ENCODE measurements at regions not wholly inside any gene's neighbourhood (a gene's known extent, or its start where the extent isn't known, plus 50 kb on each side); places are given as distances from the start of the nearest gene placed in this dataset.
A peak's percentile ranks its signal among the peaks of the same experiment; 100 is the strongest.

- H3K36me3 ChIP-seq (replicated peaks; ENCODE audit: control insufficient read depth, insufficient read depth, low read length): no peaks in the 10 kb centered on the region
- no peak overlapping the region for H3K4me3 ChIP-seq (ENCODE audit: insufficient read depth, low read depth, low read length)
- H3K27me3 ChIP-seq (ENCODE audit: control insufficient read depth, insufficient read depth, low read length): no peaks in the 10 kb centered on the region
- DNase-seq: peak; percentile 47
Measured at GRCh38 chr2:5975401-5975800, 283.2 kb downstream of the SOX11 start.

- no peaks in the 10 kb centered on the region for H3K36me3 ChIP-seq (replicated peaks; ENCODE audit: control insufficient read depth, insufficient read depth, low read length)
- H3K27me3 ChIP-seq (ENCODE audit: control insufficient read depth, insufficient read depth, low read length): peaks cover 2% of the 10 kb centered on the region; the same call in 1 of the 2 replicates
- DNase-seq: no peak
- no peak overlapping the region for H3K4me3 ChIP-seq (ENCODE audit: insufficient read depth, low read depth, low read length)
Measured at GRCh38 chr2:5976531-5977065, 284.4 kb downstream of the SOX11 start.

GRCh38 chr2:5977477-5977876 lies 285.3 kb downstream of the SOX11 start:
- DNase-seq: no peak
- Histone ChIP-seq H3K27me3 (ENCODE audit: control insufficient read depth, insufficient read depth, low read length) (peaks cover 2% of the 10 kb centered on the region; the same call in 1 of the 2 replicates), H3K36me3 (replicated peaks; ENCODE audit: control insufficient read depth, insufficient read depth, low read length) (no peaks in the 10 kb centered on the region)

GRCh38 chr2:5978131-5978751 lies 286.1 kb downstream of the SOX11 start:
- DNase-seq: no peak

More at GRCh38 chr2:5977477-5977876, 285.3 kb downstream of the SOX11 start:
- no peak overlapping the region for H3K4me3 ChIP-seq (ENCODE audit: insufficient read depth, low read depth, low read length)

GRCh38 chr2:5980450-5981190 lies 288.4 kb downstream of the SOX11 start:
- Histone ChIP-seq H3K36me3 (replicated peaks; ENCODE audit: control insufficient read depth, insufficient read depth, low read length) (no peaks in the 10 kb centered on the region), H3K27me3 (ENCODE audit: control insufficient read depth, insufficient read depth, low read length) (peaks cover 2% of the 10 kb centered on the region; the same call in 1 of the 2 replicates), H3K4me3 (ENCODE audit: insufficient read depth, low read depth, low read length) (no peak overlapping the region)
- no peak for DNase-seq

More at GRCh38 chr2:5978131-5978751, 286.1 kb downstream of the SOX11 start:
- Histone ChIP-seq H3K4me3 (ENCODE audit: insufficient read depth, low read depth, low read length) (no peak overlapping the region), H3K27me3 (ENCODE audit: control insufficient read depth, insufficient read depth, low read length) (peaks cover 2% of the 10 kb centered on the region; the same call in 1 of the 2 replicates), H3K36me3 (replicated peaks; ENCODE audit: control insufficient read depth, insufficient read depth, low read length) (no peaks in the 10 kb centered on the region)

- no peak overlapping the region for H3K4me3 ChIP-seq (ENCODE audit: insufficient read depth, low read depth, low read length)
- DNase-seq: no peak
Measured at GRCh38 chr2:5982193-5982902, 290.2 kb downstream of the SOX11 start.

GRCh38 chr2:5982903-5983265 lies 290.7 kb downstream of the SOX11 start:
- Histone ChIP-seq H3K4me3 (ENCODE audit: insufficient read depth, low read depth, low read length) (no peak overlapping the region), H3K27me3 (ENCODE audit: control insufficient read depth, insufficient read depth, low read length) (peaks cover 2% of the 10 kb centered on the region; the same call in 1 of the 2 replicates), H3K36me3 (replicated peaks; ENCODE audit: control insufficient read depth, insufficient read depth, low read length) (no peaks in the 10 kb centered on the region)
- DNase-seq: no peak

More at GRCh38 chr2:5982193-5982902, 290.2 kb downstream of the SOX11 start:
- H3K27me3 ChIP-seq (ENCODE audit: control insufficient read depth, insufficient read depth, low read length): peaks cover 2% of the 10 kb centered on the region; the same call in 1 of the 2 replicates
- H3K36me3 ChIP-seq (replicated peaks; ENCODE audit: control insufficient read depth, insufficient read depth, low read length): no peaks in the 10 kb centered on the region

- no peak for DNase-seq
- Histone ChIP-seq H3K27me3 (ENCODE audit: control insufficient read depth, insufficient read depth, low read length) (peaks cover 2% of the 10 kb centered on the region; the same call in 1 of the 2 replicates), H3K4me3 (ENCODE audit: insufficient read depth, low read depth, low read length) (no peak overlapping the region), H3K36me3 (replicated peaks; ENCODE audit: control insufficient read depth, insufficient read depth, low read length) (no peaks in the 10 kb centered on the region)
Measured at GRCh38 chr2:5983511-5984272, 291.5 kb downstream of the SOX11 start.

- Histone ChIP-seq H3K27me3 (ENCODE audit: control insufficient read depth, insufficient read depth, low read length) (peaks cover 2% of the 10 kb centered on the region; the same call in 1 of the 2 replicates), H3K4me3 (ENCODE audit: insufficient read depth, low read depth, low read length) (no peak overlapping the region), H3K36me3 (replicated peaks; ENCODE audit: control insufficient read depth, insufficient read depth, low read length) (no peaks in the 10 kb centered on the region)
- no peak for DNase-seq
Measured at GRCh38 chr2:5984273-5984655, 292.1 kb downstream of the SOX11 start.

GRCh38 chr2:5984946-5985345 lies 292.8 kb downstream of the SOX11 start:
- peaks cover 2% of the 10 kb centered on the region; the same call in 1 of the 2 replicates for H3K27me3 ChIP-seq (ENCODE audit: control insufficient read depth, insufficient read depth, low read length)
- DNase-seq: no peak
- H3K4me3 ChIP-seq (ENCODE audit: insufficient read depth, low read depth, low read length): no peak overlapping the region
- no peaks in the 10 kb centered on the region for H3K36me3 ChIP-seq (replicated peaks; ENCODE audit: control insufficient read depth, insufficient read depth, low read length)

GRCh38 chr2:5985536-5986385 lies 293.6 kb downstream of the SOX11 start:
- Histone ChIP-seq H3K36me3 (replicated peaks; ENCODE audit: control insufficient read depth, insufficient read depth, low read length) (no peaks in the 10 kb centered on the region), H3K27me3 (ENCODE audit: control insufficient read depth, insufficient read depth, low read length) (peaks cover 2% of the 10 kb centered on the region; the same call in 1 of the 2 replicates), H3K4me3 (ENCODE audit: insufficient read depth, low read depth, low read length) (no peak overlapping the region)
- DNase-seq: no peak

GRCh38 chr2:5986801-5987787 lies 294.9 kb downstream of the SOX11 start:
- no peaks in the 10 kb centered on the region for H3K36me3 ChIP-seq (replicated peaks; ENCODE audit: control insufficient read depth, insufficient read depth, low read length)
- H3K4me3 ChIP-seq (ENCODE audit: insufficient read depth, low read depth, low read length): no peak overlapping the region
- H3K27me3 ChIP-seq (ENCODE audit: control insufficient read depth, insufficient read depth, low read length): no peaks in the 10 kb centered on the region
- DNase-seq: no peak
